ENCODE measurements at regions not wholly inside any gene's neighbourhood (a gene's known extent, or its start where the extent isn't known, plus 50 kb on each side); places are given as distances from the start of the nearest gene placed in this dataset.

GRCh38 chr5:4643190-4643589 is 496.9 kb upstream of the ADAMTS16 start:
- Mint-ChIP-seq H3K4me1 (no peaks in the 10 kb centered on the region), H3K27ac (no peak overlapping the region), H3K4me3 (no peak overlapping the region), H3K9me3 (no peaks in the 10 kb centered on the region), H3K36me3 (no peaks in the 10 kb centered on the region), H3K27me3 (no peaks in the 10 kb centered on the region)
- ATAC-seq = no peak

GRCh38 chr5:4643960-4644359 is 496.2 kb upstream of the ADAMTS16 start:
- Mint-ChIP-seq H3K27me3 (no peaks in the 10 kb centered on the region), H3K9me3 (no peaks in the 10 kb centered on the region), H3K4me1 (no peaks in the 10 kb centered on the region), H3K4me3 (no peak overlapping the region), H3K36me3 (no peaks in the 10 kb centered on the region), H3K27ac (no peak overlapping the region)
- no peak for ATAC-seq

DNA sequence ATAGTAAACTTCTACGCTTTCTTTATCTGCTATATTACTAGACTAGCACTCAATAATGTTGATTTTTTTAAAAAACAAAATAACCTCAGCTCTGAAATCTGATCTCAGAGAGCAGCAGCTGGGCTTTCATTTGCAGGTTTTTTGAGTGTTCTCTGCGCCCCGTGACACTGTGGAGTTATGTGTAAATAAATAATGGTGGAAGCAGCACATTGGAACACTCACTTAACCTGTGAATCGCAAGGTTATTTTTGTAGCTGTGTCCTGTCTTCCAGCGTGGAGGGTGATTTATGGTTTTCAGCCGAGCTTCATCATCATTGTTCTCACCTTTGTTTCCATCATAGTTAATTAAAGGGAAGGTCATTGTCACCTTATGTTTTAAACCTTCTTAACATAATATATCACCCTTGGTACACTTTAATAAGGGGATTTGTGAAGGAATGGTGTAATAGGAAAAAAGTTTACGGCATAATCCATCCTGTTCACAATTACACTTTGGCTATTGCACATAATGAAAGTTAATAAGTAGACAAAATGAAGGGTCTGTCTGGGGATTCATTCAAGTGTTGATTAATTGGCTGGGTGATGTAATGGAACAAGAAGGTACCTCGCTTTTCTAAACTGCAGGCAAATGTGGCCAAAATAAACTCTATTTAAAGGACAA is 493.3 kb upstream of the ADAMTS16 start:
- no peak overlapping the region for H3K4me3 Mint-ChIP-seq
- H3K4me1 Mint-ChIP-seq = no peaks in the 10 kb centered on the region
- H3K27ac Mint-ChIP-seq = no peak overlapping the region
- ATAC-seq = no peak
- H3K36me3 Mint-ChIP-seq = no peaks in the 10 kb centered on the region
- H3K9me3 Mint-ChIP-seq = peaks cover 2% of the 10 kb centered on the region
- H3K27me3 Mint-ChIP-seq = no peaks in the 10 kb centered on the region

GRCh38 chr5:4647955-4648354 is 492.2 kb upstream of the ADAMTS16 start:
- Mint-ChIP-seq H3K9me3 (peaks cover 2% of the 10 kb centered on the region), H3K27ac (no peak overlapping the region), H3K4me3 (no peak overlapping the region), H3K4me1 (no peaks in the 10 kb centered on the region), H3K36me3 (no peaks in the 10 kb centered on the region), H3K27me3 (no peaks in the 10 kb centered on the region)
- no peak for ATAC-seq

- Mint-ChIP-seq H3K4me1 (no peaks in the 10 kb centered on the region), H3K36me3 (no peaks in the 10 kb centered on the region), H3K9me3 (peaks cover 7% of the 10 kb centered on the region), H3K27me3 (no peaks in the 10 kb centered on the region), H3K4me3 (no peak overlapping the region), H3K27ac (no peak overlapping the region)
- no peak for ATAC-seq
Measured at GRCh38 chr5:4651806-4652565, 488.1 kb upstream of the ADAMTS16 start.

GRCh38 chr5:4653475-4653874 is 486.7 kb upstream of the ADAMTS16 start:
- Mint-ChIP-seq H3K4me1 (no peaks in the 10 kb centered on the region), H3K4me3 (no peak overlapping the region), H3K27ac (no peak overlapping the region), H3K9me3 (peaks cover 10% of the 10 kb centered on the region), H3K36me3 (no peaks in the 10 kb centered on the region), H3K27me3 (no peaks in the 10 kb centered on the region)
- no peak for ATAC-seq

DNA sequence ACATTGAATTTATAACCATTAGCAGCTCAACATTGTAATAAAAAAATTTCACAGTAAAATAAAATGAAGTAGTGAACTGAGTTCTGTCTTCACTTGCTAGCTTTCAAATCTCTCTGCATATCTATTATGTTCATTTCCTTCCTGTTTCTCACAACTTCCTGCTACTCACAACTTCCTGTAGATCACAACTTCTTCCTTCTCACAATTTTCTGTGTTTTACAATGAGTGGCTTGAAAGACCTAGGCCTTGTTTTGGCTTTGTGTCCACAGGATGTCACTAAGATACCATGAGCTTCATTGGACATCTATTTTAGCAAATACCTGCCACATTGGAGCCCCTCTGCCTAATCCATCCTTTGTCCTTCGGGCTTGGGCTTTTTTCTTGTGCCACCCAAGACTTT is 480.3 kb upstream of the ADAMTS16 start:
- ATAC-seq = no peak
- Mint-ChIP-seq H3K27me3 (no peaks in the 10 kb centered on the region), H3K36me3 (no peaks in the 10 kb centered on the region), H3K27ac (no peak overlapping the region), H3K4me1 (no peaks in the 10 kb centered on the region), H3K9me3 (peaks cover 13% of the 10 kb centered on the region), H3K4me3 (no peak overlapping the region)

- H3K27ac Mint-ChIP-seq = no peak overlapping the region
- H3K4me1 Mint-ChIP-seq = no peaks in the 10 kb centered on the region
- no peaks in the 10 kb centered on the region for H3K36me3 Mint-ChIP-seq
- peaks cover 13% of the 10 kb centered on the region for H3K9me3 Mint-ChIP-seq
- no peak overlapping the region for H3K4me3 Mint-ChIP-seq
- ATAC-seq = no peak
- no peaks in the 10 kb centered on the region for H3K27me3 Mint-ChIP-seq
Measured at GRCh38 chr5:4661326-4661725, 478.8 kb upstream of the ADAMTS16 start.

- Mint-ChIP-seq H3K9me3 (peaks cover 13% of the 10 kb centered on the region), H3K36me3 (no peaks in the 10 kb centered on the region), H3K4me3 (no peak overlapping the region), H3K4me1 (no peaks in the 10 kb centered on the region), H3K27me3 (no peaks in the 10 kb centered on the region), H3K27ac (no peak overlapping the region)
- ATAC-seq = no peak
Measured at GRCh38 chr5:4661836-4662235, 478.3 kb upstream of the ADAMTS16 start.

DNA sequence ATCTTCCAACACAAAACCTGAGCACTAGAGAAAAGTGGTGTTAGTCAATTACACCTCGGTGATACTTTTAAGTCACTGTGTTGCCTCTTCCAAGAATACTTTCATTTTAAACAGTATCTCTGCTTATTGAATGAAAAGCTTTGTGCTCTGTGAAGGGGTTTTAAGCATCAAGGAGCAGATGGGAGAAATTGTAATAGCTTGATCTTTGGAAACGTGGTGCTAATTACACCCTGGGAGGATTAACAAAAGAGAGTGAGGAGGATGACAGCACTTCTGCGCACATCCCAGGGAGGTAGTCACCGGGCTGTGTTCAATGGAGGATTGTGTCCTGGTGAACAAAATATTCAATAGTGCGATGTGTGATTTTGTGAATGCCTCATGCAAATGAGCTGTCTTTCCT is 477.4 kb upstream of the ADAMTS16 start:
- Mint-ChIP-seq H3K4me1 (no peaks in the 10 kb centered on the region), H3K36me3 (no peaks in the 10 kb centered on the region), H3K27me3 (no peaks in the 10 kb centered on the region), H3K27ac (no peak overlapping the region), H3K4me3 (no peak overlapping the region), H3K9me3 (peaks cover 16% of the 10 kb centered on the region)
- ATAC-seq = no peak

- Mint-ChIP-seq H3K4me1 (no peaks in the 10 kb centered on the region), H3K4me3 (no peak overlapping the region), H3K36me3 (no peaks in the 10 kb centered on the region), H3K9me3 (peaks cover 9% of the 10 kb centered on the region), H3K27me3 (no peaks in the 10 kb centered on the region), H3K27ac (no peak overlapping the region)
- ATAC-seq = no peak
Measured at GRCh38 chr5:4665911-4666310, 474.2 kb upstream of the ADAMTS16 start.

- H3K4me3 Mint-ChIP-seq = no peak overlapping the region
Measured at GRCh38 chr5:4674166-4674565, 466.0 kb upstream of the ADAMTS16 start.

DNA sequence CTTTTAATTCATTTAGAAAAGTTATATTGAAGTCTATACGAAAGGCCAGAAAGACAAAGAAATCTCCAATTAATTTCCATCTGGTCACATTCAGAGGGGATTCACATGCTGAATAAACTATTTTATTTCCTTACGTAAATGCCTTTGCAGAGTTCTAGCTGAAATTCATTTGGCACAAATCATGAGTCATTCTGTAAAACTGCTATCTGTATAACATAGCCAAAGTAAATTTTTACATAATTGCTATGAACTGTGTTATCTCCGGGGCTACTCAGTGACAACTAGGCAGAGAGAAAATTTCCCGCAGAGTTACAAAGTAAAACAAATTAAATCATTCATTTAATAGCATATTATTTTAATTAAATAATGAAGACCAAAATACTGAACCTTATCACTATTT is 463.2 kb upstream of the ADAMTS16 start:
- Mint-ChIP-seq H3K36me3 (no peaks in the 10 kb centered on the region), H3K4me3 (no peak overlapping the region), H3K27me3 (no peaks in the 10 kb centered on the region), H3K4me1 (no peaks in the 10 kb centered on the region), H3K9me3 (no peaks in the 10 kb centered on the region), H3K27ac (no peak overlapping the region)
- no peak for ATAC-seq

More at GRCh38 chr5:4674166-4674565, 466.0 kb upstream of the ADAMTS16 start:
- H3K36me3 Mint-ChIP-seq = no peaks in the 10 kb centered on the region
- no peak for ATAC-seq
- H3K27me3 Mint-ChIP-seq = no peaks in the 10 kb centered on the region
- peaks cover 3% of the 10 kb centered on the region for H3K9me3 Mint-ChIP-seq
- no peak overlapping the region for H3K27ac Mint-ChIP-seq
- no peaks in the 10 kb centered on the region for H3K4me1 Mint-ChIP-seq

DNA sequence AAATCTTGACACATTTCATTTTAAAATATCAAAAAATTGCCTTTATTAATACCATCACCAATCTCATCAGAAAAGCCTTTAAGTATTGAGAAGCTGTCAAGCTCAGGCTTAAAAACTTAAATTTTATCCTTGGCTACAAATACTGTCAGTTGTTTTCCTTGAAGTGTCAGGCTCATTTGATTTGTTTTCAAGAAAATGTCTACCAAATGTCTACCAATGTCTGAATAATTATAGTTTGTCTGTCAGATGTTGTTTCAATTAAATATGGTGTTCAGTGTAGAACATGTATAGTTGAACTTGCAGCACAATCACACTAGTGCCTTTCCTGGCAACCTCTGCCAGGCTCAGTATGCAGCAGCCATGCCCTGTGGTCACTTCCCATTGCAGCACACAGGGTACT is 455.2 kb upstream of the ADAMTS16 start:
- H3K4me1 Mint-ChIP-seq = no peaks in the 10 kb centered on the region
- no peak overlapping the region for H3K27ac Mint-ChIP-seq
- H3K27me3 Mint-ChIP-seq = no peaks in the 10 kb centered on the region
- ATAC-seq = no peak
- H3K36me3 Mint-ChIP-seq = no peaks in the 10 kb centered on the region
- H3K4me3 Mint-ChIP-seq = no peak overlapping the region
- peaks cover 15% of the 10 kb centered on the region for H3K9me3 Mint-ChIP-seq

GRCh38 chr5:4698596-4698995 is 441.5 kb upstream of the ADAMTS16 start:
- Mint-ChIP-seq H3K4me3 (no peak overlapping the region), H3K27ac (no peak overlapping the region), H3K36me3 (no peaks in the 10 kb centered on the region)

DNA sequence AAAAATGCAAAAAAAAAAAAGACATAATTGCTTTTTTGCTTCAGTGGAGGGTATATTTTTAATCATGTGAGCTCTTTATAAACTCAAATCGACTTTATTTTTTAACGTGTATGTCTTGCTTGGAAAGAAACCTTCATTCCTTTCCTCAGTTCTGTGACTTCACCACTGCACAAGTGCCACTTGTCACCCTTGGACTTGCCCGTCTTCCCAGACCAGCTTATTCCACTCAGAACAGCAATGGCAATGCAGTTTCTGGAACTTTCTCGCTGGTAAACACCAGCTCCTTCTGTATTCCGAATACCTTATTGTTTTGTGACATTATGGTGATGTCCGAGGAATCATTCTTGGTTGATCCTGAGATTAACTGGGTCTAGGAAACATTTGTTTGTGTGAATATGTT is 440.5 kb upstream of the ADAMTS16 start:
- H3K36me3 Mint-ChIP-seq = no peaks in the 10 kb centered on the region
- no peak for ATAC-seq
- no peak overlapping the region for H3K4me3 Mint-ChIP-seq
- peaks cover 11% of the 10 kb centered on the region for H3K9me3 Mint-ChIP-seq
- H3K4me1 Mint-ChIP-seq = no peaks in the 10 kb centered on the region
- no peaks in the 10 kb centered on the region for H3K27me3 Mint-ChIP-seq
- no peak overlapping the region for H3K27ac Mint-ChIP-seq

More at GRCh38 chr5:4698596-4698995, 441.5 kb upstream of the ADAMTS16 start:
- Mint-ChIP-seq H3K27me3 (no peaks in the 10 kb centered on the region), H3K9me3 (peaks cover 15% of the 10 kb centered on the region), H3K4me1 (no peaks in the 10 kb centered on the region)
- no peak for ATAC-seq

Measured in stimulated activated memory B cell treated with anti-CD40 and anti-IgM and Interleukin-4, amounts not matched to agents 10 μg/mL and 1 μg/mL and 100 μg/mL, for 72 hours (primary cell).